PFSK-1 (cell line): ENCODE measurements at regions not wholly inside any gene's neighbourhood (a gene's known extent, or its start where the extent isn't known, plus 50 kb on each side); places are given as distances from the start of the nearest gene placed in this dataset.

Experiments used
- FOXP2 ChIP-seq: optimal IDR thresholded peaks from 2 replicates; pipeline ENCODE3; 2011; ENCODE audit warnings: borderline replicate concordance, control low read depth, inconsistent platforms; ENCODE audit not compliant: insufficient read depth; ENCODE audit errors: extremely low read length, extremely low read depth
- POLR2AphosphoS5 ChIP-seq: IDR thresholded peaks from 2 replicates; pipeline ENCODE4 v1.6.1; 2012; ENCODE audit warnings: low read depth, mild to moderate bottlenecking, control low read depth, low read length, moderate library complexity
- REST ChIP-seq, 2 experiments: IDR thresholded peaks; 2 replicates each; pipeline versions ENCODE4 v1.6.1 to v1.8.0; 2011 to 2012; ENCODE audit warnings: low read depth in 2 of 2, low read length in 2 of 2, control low read depth in 1 of 2, inconsistent platforms in 1 of 2, mild to moderate bottlenecking in 1 of 2, moderate library complexity in 1 of 2; ENCODE audit not compliant: insufficient read depth in 1 of 2
- SIN3A ChIP-seq: IDR thresholded peaks from 2 replicates; pipeline ENCODE4 v1.6.1; 2012; ENCODE audit warnings: mild to moderate bottlenecking, low read length, moderate library complexity, borderline replicate concordance; ENCODE audit not compliant: insufficient read depth
- TAF1 ChIP-seq: IDR thresholded peaks from 2 replicates; pipeline ENCODE4 v1.6.1; 2012; ENCODE audit warnings: low read length, control low read depth, borderline replicate concordance; ENCODE audit not compliant: insufficient read depth

- no peak for TF ChIP-seq REST (IDR thresholded peaks at IDR 0.05; ENCODE audit: insufficient read depth in 1 of 2, low read depth in 2 of 2, low read length in 2 of 2)
- no peak for TF ChIP-seq POLR2AphosphoS5
- no peak for TF ChIP-seq SIN3A
- TF ChIP-seq FOXP2, result no peak
- no peak for TF ChIP-seq TAF1
Measured at GRCh38 chr15:66846811-66847210, 144.8 kb downstream of the SMAD6 start.

- TF ChIP-seq TAF1 (no peak), POLR2AphosphoS5 (no peak), SIN3A (no peak), REST (IDR thresholded peaks at IDR 0.05; ENCODE audit: insufficient read depth in 1 of 2, low read depth in 2 of 2, low read length in 2 of 2) (no peak), FOXP2 (no peak)
Measured at GRCh38 chr15:66847565-66847991, 145.5 kb downstream of the SMAD6 start.

GRCh38 chr15:66848116-66848515 lies 146.1 kb downstream of the SMAD6 start:
- TF ChIP-seq POLR2AphosphoS5 (no peak), FOXP2 (no peak), TAF1 (no peak), REST (IDR thresholded peaks at IDR 0.05; ENCODE audit: insufficient read depth in 1 of 2, low read depth in 2 of 2, low read length in 2 of 2) (no peak), SIN3A (no peak)

GRCh38 chr15:66848686-66849392 lies 146.8 kb downstream of the SMAD6 start:
- TF ChIP-seq REST (IDR thresholded peaks at IDR 0.05; ENCODE audit: insufficient read depth in 1 of 2, low read depth in 2 of 2, low read length in 2 of 2), result no peak

GRCh38 chr15:66849393-66849745 lies 147.3 kb downstream of the SMAD6 start:
- TF ChIP-seq TAF1, result no peak
- no peak for TF ChIP-seq FOXP2
- no peak for TF ChIP-seq REST (IDR thresholded peaks at IDR 0.05; ENCODE audit: insufficient read depth in 1 of 2, low read depth in 2 of 2, low read length in 2 of 2)
- no peak for TF ChIP-seq SIN3A
- no peak for TF ChIP-seq POLR2AphosphoS5
